SK-MEL-5 (cell line): ENCODE measurements at regions not wholly inside any gene's neighbourhood (a gene's known extent, or its start where the extent isn't known, plus 50 kb on each side); places are given as distances from the start of the nearest gene placed in this dataset.
A peak's percentile ranks its signal among the peaks of the same experiment; 100 is the strongest.

Experiments
- DNase-seq: peaks from one replicate; pipeline ENCODE4 v3.0.0-alpha.2; 2016; ENCODE audit warnings: low read depth, low spot score
- in situ Hi-C: cut with HindIII; loops from 2 replicates; pipeline ENCODE4 v1.10.0; 2016; ENCODE audit warnings: low sequenced_read_pairs, high pct_unique_total_duplicates, low pct_unique_long_range_greater_than_20kb

DNA sequence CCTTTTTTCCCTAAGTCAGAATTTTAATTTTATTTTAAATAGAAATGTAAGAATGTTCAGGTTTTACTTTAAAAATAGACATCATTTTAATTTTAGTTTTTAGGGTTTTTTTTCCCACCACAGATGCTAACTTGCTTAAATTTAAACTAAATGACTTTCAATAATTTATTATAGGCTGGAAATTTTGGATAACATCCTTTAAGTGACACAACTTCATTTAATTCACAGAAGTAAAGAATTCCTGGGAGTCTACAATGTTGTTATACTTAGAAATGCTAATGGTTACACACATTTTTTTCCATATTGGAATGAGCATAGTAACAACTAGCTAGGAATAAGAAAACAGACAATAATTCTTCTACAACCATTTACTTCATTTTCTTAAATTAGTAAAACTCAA lies 90.5 kb upstream of the PDE10A start:
- in situ Hi-C loops = no loop called here
- DNase-seq = no peak

DNA sequence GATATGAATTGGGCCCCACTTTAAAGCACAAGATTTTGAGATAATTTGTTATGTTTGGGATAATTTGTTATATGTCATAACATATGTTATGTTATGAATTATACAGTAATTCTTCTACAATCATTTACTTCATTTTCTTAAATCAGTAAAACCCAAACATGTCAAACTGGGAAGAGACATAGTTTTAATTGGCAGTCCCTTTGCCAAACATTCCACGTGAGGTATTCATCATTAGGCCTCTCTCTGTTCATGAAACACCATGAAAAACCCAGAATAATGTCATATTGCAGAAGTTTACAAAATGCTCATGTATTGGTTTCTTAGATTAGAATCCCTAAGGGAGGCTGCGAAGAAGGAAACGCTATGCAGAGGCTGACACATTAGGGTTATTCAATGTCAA lies 89.4 kb upstream of the PDE10A start:
- in situ Hi-C loops = no loop called here

DNA sequence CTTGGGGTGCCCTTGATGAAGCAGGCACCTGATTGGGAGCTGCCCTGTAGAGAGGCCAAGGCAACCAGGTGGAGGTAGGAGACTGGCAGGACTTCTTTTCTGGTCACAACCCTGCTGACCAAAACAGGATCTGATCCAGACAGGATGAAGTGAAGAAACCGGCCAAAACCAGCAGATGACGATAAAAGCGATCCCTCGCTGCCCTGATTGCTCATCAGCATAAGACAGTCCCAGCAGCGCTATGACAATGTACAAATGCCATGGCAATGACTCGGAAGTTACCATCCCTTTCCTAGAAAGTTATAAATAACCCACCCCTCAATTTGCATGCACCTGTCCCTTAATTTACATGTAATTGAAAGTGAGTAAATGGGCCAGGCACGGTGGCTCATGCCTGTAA lies 88.4 kb upstream of the PDE10A start:
- DNase-seq = no peak
- in situ Hi-C loops = no loop called here

More for the DNA sequence above, 89.4 kb upstream of the PDE10A start:
- no peak for DNase-seq

DNA sequence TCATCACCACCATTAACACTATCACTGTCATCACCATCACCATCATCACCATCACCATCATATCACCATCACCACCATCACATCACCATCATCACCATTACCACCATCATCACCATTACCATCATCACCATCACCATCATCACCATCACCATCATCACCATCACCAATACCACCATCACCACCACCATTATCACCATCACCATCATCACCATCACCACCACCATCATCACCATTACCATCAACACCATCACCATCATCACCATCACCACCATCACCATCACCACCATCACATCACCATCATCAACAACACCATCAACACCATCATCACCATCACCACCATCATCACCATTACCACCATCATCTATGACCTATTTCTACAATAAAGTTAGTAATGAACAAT lies 86.1 kb upstream of the PDE10A start:
- in situ Hi-C loops = no loop called here
- no peak for DNase-seq

DNA sequence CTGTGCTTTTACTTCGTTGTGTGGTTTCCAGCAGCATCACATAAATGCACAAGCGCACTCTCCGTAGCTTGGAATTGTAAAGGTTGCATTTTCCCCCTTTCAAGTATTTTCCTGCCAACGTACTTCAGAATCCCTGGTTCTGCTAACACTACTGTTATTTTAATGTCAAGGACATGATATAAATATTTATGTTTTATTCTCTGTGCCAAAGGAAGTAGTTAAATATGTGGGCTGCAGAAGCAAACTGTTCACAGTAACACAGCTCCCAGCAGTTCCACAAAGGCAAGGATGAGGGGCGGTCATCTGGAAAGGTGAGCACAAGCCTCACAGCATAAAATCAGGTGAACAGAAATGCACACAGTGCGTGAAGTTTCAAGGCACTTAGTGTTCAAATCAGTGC lies 85.3 kb upstream of the PDE10A start:
- no peak for DNase-seq
- in situ Hi-C loops = no loop called here

DNA sequence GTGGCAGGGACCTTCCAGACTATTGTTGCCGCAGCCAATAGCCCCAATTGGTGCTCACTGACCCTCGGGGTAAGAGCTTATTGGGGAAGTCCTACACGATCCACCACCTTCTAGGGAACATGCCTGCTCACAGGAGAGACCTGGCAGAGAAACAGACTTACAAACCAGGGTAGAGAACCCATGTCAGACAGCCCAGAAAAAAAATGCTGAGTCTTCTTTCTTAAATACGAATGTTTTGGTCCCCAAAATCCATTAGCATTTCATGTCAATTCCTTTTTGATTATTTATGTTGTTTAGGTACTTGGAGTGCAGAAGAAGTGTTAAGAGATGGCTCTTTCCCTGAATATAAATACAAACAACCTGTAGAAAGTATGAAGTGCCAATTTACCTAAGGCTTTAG lies 84.9 kb upstream of the PDE10A start:
- in situ Hi-C loops = no loop called here
- DNase-seq = no peak

DNA sequence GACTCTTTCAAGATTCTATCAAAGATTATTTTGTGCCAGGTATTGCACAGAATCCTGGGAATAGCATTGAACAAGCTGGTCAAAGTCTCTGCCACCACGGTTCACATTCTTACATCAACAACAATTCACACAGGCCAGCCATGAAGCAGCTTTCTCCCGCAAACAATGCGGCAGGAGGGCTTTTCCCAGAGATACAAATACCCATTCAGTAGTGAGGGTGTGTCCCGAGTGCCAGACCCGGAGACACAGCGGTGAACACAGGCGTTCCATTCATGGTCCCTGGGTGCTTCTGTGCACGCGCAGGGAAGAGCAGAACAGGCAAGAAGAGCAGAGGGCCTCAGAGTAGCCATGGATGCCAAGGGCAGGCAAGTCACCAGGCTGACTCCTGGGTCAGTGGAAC lies 83.3 kb upstream of the PDE10A start:
- peak; percentile 95 for DNase-seq
- in situ Hi-C loops = no loop called here

DNA sequence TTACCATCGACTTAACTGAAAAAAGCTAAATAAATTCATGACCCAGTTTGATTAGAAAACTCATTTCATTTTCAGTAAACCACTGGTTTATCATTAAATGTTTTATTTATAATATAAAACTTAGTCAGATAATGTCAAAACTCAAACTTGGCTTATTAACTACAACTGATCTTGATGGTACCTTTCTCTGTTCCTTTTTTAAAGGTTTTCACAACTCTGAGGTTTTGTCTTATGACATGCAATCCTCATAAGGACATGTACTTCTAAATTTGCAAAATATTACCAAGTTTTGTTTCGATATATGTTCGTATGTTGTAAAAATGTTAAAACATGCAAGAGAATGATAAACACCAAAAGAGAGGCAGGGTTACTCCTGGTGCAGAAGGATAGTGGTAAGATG lies 82.5 kb upstream of the PDE10A start:
- no peak for DNase-seq
- in situ Hi-C loops = no loop called here

DNA sequence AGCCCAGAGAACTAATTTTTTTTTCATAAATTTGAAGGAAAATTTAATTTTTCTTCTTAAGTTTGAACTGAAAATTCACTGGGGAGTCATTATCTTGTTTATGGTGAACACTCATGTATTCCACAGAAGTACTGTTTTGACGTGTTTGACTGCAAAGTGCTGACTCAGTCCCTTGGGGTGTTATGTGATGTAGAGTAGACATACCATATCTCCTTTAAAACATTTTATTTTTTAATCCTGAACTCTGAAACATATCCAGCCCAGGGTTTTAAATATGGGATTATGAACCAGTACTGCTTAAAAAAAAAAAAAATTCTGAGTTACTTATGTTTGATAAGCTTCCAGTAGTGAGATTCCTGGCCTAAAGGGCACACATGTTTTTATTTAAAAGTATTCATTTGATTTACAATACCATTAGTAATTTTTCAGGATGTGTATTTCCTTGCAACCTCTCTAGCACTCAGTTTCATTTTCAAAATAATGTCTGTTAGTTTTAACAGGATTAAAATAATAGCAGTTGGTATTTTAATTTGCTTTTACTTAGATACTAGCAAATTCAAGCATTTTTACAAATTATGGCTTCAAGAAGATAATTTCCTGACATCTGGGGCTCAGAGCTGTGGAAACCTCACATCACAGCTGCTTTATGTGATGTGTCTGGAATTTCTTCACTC lies 81.7 kb upstream of the PDE10A start:
- no peak for DNase-seq
- in situ Hi-C loops = no loop called here

DNA sequence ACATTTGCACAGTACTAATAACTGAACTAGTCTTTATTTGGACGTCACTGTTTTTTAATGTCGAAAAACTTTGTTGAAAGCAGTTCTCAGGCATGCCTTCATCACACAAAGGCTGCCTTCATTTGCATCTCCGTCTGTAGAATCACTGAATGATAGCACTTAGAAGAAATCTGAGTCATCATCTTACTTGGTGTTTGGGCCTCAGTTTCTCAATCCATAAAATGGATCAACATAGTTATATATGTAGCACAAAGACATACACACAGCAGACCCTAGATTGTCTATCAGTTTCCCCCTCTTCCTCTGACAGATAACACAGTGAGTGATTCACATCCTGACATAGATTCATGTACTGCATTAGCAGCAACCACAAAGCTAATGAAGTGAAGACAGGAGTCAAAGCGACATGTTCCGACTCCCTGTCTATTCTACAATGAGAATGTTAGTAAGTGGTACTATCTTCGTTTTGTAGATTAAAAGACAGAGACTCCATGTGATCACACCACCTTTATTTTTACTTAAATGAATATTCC lies 80.4 kb upstream of the PDE10A start:
- in situ Hi-C loops = no loop called here
- DNase-seq = no peak

DNA sequence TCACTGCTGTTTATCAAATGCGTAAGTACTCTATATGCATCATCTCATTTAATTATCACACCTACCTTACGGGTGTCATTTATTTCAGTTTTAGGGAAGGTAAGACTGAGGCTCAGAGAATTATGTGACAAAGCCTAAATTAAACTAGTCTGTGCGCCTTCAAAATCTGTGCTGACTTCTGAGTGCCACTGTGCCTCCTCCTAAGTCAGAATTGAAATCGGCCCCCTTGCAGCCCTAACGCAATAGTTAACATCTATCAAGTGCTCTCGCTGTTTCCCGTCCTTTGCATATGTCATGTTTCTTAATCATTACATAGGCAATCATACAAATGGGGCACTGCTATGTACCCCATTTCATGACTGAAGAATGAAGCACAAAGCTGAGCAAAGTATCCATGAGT lies 79.0 kb upstream of the PDE10A start:
- no peak for DNase-seq
- in situ Hi-C loops = no loop called here

DNA sequence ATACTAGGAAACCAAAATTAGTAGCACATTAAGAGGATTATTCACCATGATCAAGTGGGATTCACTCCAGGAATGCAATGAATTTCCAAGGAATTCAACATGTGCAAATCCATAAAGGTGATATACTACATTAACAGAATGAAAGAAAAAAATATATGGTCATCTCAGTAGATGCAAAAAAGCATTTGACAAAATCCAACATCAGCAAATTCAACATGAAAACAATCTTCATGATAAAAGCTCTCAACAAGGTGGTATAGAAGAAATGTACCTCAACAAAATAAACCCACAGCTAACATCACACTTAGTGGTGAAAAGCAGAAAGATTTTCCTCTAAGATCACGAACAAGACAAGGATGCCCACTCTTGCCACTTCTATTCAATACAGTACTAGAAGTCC lies 74.4 kb upstream of the PDE10A start:
- no peak for DNase-seq
- in situ Hi-C loops = no loop called here

DNA sequence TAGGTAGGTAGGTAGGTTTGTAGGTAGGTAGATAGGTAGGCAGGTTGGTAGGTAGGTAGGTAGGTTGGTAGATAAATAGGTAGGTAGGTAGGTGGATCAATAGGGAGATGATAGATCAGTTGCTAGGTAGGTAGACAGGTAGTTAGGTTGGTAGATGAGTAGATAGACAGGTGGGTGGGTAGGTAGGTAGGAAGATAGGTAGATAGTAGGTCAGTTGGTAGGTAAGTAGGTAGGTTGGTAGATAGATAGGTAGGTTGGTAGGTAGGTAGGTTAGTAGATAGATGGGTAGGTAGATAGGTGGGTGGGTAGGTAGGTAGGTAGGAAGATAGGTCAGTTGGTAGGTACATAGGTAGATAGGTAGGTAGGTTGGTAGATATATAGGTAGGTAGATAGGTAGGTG lies 72.0 kb upstream of the PDE10A start:
- in situ Hi-C loops = no loop called here

DNA sequence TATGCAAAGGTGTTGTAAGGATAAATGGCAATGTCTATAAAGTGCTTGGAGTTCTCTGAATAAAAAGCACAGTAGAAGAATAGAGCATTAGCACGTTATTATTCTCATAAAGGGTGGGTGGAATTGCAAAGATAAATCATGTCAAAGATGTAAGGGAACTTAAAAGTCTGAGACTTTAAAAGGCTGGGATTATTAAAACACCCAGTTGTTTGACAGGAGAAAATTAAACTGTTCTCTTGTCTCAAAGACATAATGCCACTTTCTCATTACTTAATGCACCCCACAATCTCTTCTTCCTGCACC lies 70.4 kb upstream of the PDE10A start:
- DNase-seq = no peak
- in situ Hi-C loops = no loop called here

More for the DNA sequence above, 72.0 kb upstream of the PDE10A start:
- no peak for DNase-seq

DNA sequence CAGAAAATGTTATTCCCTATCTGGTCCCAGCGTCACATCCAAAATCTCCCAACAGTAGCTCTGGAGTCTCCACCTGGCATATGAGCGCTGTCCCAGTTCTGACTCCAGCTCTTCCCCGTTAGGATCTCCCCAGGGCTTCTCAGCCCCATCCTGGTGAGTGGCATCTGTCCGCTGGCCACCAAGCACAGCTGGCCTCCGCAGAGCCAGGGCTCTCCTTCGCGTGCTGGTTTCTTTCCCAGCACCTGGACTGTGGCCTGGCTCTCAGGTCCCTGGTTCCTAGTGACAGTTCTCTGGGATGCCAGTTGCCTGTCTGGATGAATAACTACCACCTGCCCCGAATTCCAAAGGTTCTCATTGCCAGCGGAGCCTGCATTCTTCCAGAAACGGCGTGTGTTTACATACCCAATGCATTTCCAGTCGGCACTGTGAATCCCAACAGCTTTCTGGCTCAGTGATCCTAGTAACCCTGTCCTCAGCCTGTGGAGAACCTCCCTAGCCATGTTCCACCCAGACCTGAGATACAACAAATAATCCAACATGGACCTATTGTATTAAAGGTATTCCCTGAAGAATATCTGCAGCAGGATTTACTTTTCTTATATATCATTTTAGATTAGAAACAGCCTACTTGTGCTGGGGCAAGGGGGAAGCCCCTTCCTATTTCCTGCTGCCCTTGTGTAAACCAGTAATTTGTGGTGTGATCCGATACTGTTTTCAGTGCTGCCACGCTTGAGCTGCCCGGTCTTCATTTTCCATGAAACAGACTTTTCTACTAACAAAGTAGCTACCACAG lies 69.9 kb upstream of the PDE10A start:
- DNase-seq = no peak
- in situ Hi-C loops = no loop called here

DNA sequence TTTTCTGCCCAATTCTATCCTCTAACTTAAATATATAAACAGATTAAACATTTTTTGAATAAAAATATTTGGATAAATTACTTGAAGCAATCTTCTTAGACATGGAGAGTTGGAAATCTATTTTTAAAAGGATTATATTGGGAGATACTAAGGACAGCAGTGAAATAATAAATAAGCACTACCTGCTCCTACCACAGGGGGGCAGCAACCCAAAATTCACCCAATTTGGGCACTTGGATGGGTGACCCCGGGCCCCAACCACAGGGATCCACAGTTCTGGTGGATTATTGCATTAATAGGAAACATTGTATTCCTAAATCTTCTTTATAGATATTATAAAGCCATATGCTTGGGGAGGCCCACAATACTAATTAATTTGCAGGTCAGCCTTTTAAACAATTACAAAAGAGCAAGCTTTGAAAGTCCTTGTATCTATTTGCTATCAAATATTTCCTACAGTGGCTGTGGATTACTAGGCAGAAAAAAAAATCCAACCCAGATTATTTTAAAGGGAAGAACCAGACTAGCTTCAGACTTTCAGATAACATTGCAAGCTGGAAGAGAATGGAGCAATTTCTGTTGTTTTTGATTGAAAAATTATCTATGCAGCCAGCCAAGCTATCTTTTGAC lies 66.4 kb upstream of the PDE10A start:
- peak; percentile 59 for DNase-seq
- in situ Hi-C loops = no loop called here

DNA sequence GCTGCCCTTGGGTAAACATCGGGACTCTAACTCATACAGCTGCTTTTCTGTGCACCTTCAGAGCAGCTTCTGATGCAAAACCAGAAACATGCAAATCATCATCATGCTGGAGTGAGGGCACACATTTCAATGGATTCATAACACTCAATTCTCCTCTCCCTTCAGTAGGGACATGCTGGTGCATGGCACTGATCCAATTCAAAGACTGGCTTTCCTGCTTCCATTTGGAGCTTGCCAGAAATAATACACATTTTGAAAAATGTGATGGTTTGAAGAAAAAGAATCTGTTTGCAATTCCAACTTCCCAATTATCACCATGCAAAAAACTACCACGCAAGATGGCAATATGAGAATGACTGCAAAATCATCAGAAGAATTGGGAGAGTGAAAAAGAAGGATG lies 65.2 kb upstream of the PDE10A start:
- in situ Hi-C loops = no loop called here
- no peak for DNase-seq

DNA sequence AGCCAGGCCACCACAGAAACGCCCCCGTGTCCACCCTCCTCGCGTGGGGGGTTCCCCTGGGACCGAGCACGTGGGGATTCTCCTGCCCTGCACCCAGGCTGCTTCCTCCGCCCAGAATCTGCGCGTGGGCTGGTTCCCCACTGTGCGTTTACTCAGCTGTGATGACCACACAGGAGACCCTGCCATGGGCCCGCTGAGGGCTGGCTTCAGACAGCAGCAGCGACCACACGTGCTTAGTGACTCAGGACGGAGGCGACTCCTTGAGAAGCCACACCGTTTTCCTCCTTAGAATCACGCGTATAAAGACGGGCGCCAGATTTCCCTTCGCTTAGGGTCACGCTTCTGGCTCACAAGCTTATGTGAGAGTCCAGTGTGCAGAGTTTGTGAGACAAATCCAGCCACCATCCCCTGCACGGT lies 63.9 kb upstream of the PDE10A start:
- in situ Hi-C loops = no loop called here
- DNase-seq = no peak
